Activated CD4-positive, alpha-beta memory T cell treated with anti-CD3 and anti-CD28 coated beads for 36 hours (primary cell): ENCODE measurements at regions not wholly inside any gene's neighbourhood (a gene's known extent, or its start where the extent isn't known, plus 50 kb on each side); places are given as distances from the start of the nearest gene placed in this dataset.

ENCODE experiments used
- CTCF ChIA-PET: fragments of 350-600 bp; sonication (Branson Sonifier 250); formaldehyde crosslinking; loops from one replicate; lab custom pipeline; 2021; ENCODE audit warnings: antibody characterized with exemption, inconsistent platforms; lab: Charles Lee
- POLR2A ChIA-PET: fragments of 350-600 bp; sonication (Branson Sonifier 250); formaldehyde crosslinking; loops from one replicate; lab custom pipeline; 2021; ENCODE audit warnings: antibody characterized with exemption; lab: Charles Lee
- DNase-seq: peaks from one replicate; pipeline ENCODE4 v3.0.0-alpha.2; 2020
- H3K27ac Mint-ChIP-seq: one replicate; pipeline ENCODE4 v1.8.0; 2021; ENCODE audit warnings: mixed read lengths
- H3K27me3 Mint-ChIP-seq: one replicate; pipeline ENCODE4 v1.8.0; 2021; ENCODE audit warnings: mixed read lengths
- H3K36me3 Mint-ChIP-seq: one replicate; pipeline ENCODE4 v1.8.0; 2021; ENCODE audit warnings: mixed read lengths
- H3K4me1 Mint-ChIP-seq: one replicate; pipeline ENCODE4 v1.8.0; 2021; ENCODE audit warnings: low read depth, mixed read lengths
- H3K4me3 Mint-ChIP-seq: one replicate; pipeline ENCODE4 v1.8.0; 2021; ENCODE audit warnings: mild to moderate bottlenecking, mixed read lengths
- H3K9me3 Mint-ChIP-seq: one replicate; pipeline ENCODE4 v1.8.0; 2021; ENCODE audit warnings: mixed read lengths
- intact Hi-C: fragments of 100-400 bp; cut with micrococcal nuclease; formaldehyde crosslinking; loops from one replicate; pipeline ENCODE4 v1.15.1; 2023

DNA sequence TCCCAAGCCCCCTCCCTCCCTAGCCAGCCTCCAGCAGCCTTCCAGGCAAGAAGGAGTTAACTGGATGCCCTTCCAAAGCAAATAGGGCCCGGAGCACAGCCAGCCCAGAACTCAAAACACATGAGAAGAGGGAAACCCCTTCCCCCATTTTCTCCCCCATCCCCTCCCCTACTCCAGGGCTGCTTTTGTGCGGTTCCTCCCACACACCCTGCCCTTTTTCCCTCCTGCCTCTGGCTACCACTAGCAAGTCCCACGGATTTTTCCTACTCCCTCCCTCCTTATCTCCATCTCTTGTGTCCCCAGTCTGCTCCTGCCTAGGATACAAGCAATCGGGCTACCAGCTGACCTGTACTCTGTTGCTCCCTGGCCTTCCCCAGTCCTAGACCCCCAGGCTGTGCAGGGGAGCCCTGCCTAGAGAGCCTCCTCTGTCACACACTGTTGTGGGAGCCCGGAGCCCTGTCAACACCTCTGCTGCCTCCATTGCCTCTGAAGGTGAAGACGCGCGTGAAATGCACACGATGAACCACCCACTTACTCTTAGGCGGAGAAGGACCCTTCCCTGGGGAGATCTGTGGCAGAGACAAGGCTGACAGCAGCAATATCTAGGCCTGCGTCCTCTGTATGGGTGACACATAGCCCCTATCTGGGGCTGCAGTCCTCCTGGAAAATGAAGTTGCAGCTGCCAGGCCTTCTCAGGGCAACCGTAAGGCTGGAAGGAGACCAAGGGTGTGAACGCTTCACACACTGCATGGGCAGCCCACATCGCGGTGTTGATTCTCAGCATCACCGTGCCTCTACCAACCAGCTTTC, 282.8 kb downstream of the MN1 start:
- no peak for DNase-seq
- Mint-ChIP-seq H3K4me3 (no peak overlapping the region), H3K36me3 (no peaks in the 10 kb centered on the region), H3K4me1 (no peaks in the 10 kb centered on the region), H3K27me3 (peaks cover 1% of the 10 kb centered on the region), H3K27ac (no peak overlapping the region), H3K9me3 (no peaks in the 10 kb centered on the region)
- intact Hi-C loops: no loop called here
- ChIA-PET POLR2A (no interaction called here), CTCF (no interaction called here)

- CTCF ChIA-PET: no interaction called here
- Mint-ChIP-seq H3K9me3 (no peaks in the 10 kb centered on the region), H3K4me1 (no peaks in the 10 kb centered on the region), H3K4me3 (no peak overlapping the region), H3K27me3 (no peaks in the 10 kb centered on the region), H3K27ac (no peak overlapping the region), H3K36me3 (no peaks in the 10 kb centered on the region)
- no peak for DNase-seq
- POLR2A ChIA-PET: no interaction called here
- intact Hi-C loops: no loop called here
These were observed 277.8 kb downstream of the MN1 start for GRCh38 chr22:27523711-27524110.

GRCh38 chr22:27525711-27526110, 275.8 kb downstream of the MN1 start:
- Mint-ChIP-seq H3K27ac (no peak overlapping the region), H3K4me3 (no peak overlapping the region), H3K36me3 (no peaks in the 10 kb centered on the region), H3K4me1 (no peaks in the 10 kb centered on the region), H3K9me3 (no peaks in the 10 kb centered on the region), H3K27me3 (no peaks in the 10 kb centered on the region)
- CTCF ChIA-PET: no interaction called here
- DNase-seq: no peak
- POLR2A ChIA-PET: no interaction called here
- intact Hi-C loops: no loop called here

GRCh38 chr22:27526901-27527300, 274.7 kb downstream of the MN1 start:
- Mint-ChIP-seq H3K27me3 (no peaks in the 10 kb centered on the region), H3K27ac (no peak overlapping the region), H3K36me3 (no peaks in the 10 kb centered on the region), H3K4me1 (no peaks in the 10 kb centered on the region), H3K9me3 (peaks cover 2% of the 10 kb centered on the region), H3K4me3 (no peak overlapping the region)
- ChIA-PET POLR2A (no interaction called here), CTCF (no interaction called here)
- intact Hi-C loops: no loop called here
- DNase-seq: no peak

DNA sequence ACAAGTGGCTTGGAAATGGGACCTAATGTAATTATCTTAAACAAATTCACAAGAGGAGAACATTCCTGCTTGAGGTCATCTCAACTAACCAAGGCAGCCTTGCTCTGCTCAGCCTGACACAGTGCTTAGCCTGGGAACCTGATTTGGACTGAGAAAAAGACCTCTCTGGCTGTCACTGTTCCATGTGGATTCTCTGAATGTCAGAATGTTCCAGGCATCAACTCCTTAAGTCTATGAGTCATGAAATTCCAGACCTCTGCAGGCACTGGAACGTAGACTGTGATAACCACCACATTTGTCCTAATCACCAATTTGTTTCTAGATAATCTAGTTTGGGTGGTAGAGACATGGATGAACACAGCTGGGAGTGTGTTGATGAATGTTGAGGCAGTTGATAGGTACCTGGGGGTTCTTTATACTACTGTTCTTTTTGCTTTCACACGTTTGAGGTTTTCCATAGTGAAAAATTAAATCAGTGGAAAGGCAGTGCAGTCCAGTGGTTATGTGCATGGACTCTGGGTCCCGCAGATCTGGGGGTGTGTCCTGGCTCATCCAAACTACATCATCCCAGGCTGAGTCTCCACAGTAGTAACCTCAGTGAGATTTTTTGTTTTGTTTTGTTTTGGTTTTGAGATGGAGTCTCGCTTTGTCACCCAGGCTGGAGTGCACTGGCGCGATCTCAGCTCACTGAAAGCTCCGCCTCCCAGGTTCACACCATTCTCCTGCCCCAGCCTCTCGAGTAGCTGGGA, 269.6 kb downstream of the MN1 start:
- DNase-seq: no peak
- Mint-ChIP-seq H3K4me1 (no peaks in the 10 kb centered on the region), H3K36me3 (no peaks in the 10 kb centered on the region), H3K27me3 (no peaks in the 10 kb centered on the region), H3K9me3 (peaks cover 2% of the 10 kb centered on the region), H3K27ac (no peak overlapping the region), H3K4me3 (no peak overlapping the region)
- ChIA-PET CTCF (no interaction called here), POLR2A (no interaction called here)
- intact Hi-C loops: no loop called here

DNA sequence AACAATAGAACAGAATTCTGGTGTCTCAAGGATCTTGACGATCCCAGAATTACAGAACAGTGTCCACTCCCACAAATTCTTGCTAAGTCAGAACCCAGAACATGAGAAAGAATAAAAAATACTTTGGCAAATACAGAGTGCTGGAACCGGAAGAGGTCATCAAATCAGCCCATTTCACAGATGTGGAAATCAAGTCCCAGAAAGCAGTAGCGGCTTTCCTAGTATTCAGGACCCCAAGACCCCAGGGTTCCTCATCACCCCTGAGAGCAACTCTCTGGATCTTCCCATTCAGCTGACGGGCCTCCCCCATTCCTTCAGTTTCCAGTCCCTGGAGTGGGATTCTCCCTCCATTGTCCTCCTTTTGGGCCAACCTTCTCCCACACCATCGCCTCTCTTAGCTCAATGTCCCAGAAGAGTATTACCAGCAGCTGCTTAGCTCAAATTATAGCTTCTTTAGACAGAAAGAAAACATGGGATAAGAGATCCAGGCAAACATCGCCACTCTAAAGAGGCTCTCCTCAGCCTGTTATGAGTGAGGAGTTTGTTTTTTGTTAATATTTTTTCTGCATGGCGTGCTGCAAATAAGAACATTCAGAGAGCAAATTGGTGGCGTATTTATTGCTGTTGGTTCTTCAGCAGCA, 268.3 kb downstream of the MN1 start:
- H3K4me3 Mint-ChIP-seq: no peak overlapping the region
- H3K36me3 Mint-ChIP-seq: no peaks in the 10 kb centered on the region
- CTCF ChIA-PET: no interaction called here
- intact Hi-C loops: no loop called here
- no peaks in the 10 kb centered on the region for H3K27me3 Mint-ChIP-seq
- DNase-seq: no peak
- peaks cover 2% of the 10 kb centered on the region for H3K9me3 Mint-ChIP-seq
- no peaks in the 10 kb centered on the region for H3K4me1 Mint-ChIP-seq
- POLR2A ChIA-PET: no interaction called here
- no peak overlapping the region for H3K27ac Mint-ChIP-seq

GRCh38 chr22:27534720-27535125, 266.8 kb downstream of the MN1 start:
- Mint-ChIP-seq H3K27ac (no peak overlapping the region), H3K9me3 (peaks cover 2% of the 10 kb centered on the region), H3K4me3 (no peak overlapping the region), H3K36me3 (no peaks in the 10 kb centered on the region), H3K27me3 (no peaks in the 10 kb centered on the region), H3K4me1 (no peaks in the 10 kb centered on the region)
- ChIA-PET CTCF (no interaction called here), POLR2A (no interaction called here)
- intact Hi-C loops: no loop called here
- no peak for DNase-seq

- no peaks in the 10 kb centered on the region for H3K36me3 Mint-ChIP-seq
- no peaks in the 10 kb centered on the region for H3K27me3 Mint-ChIP-seq
- H3K27ac Mint-ChIP-seq: no peak overlapping the region
- intact Hi-C loops: no loop called here
- peaks cover 2% of the 10 kb centered on the region for H3K9me3 Mint-ChIP-seq
- H3K4me3 Mint-ChIP-seq: no peak overlapping the region
- no peaks in the 10 kb centered on the region for H3K4me1 Mint-ChIP-seq
- ChIA-PET CTCF (no interaction called here), POLR2A (no interaction called here)
- no peak for DNase-seq
These were observed 266.1 kb downstream of the MN1 start for GRCh38 chr22:27535452-27535851.

- Mint-ChIP-seq H3K9me3 (no peaks in the 10 kb centered on the region), H3K27me3 (no peaks in the 10 kb centered on the region), H3K4me3 (no peak overlapping the region), H3K27ac (no peak overlapping the region), H3K4me1 (no peaks in the 10 kb centered on the region), H3K36me3 (no peaks in the 10 kb centered on the region)
- CTCF ChIA-PET: no interaction called here
- no peak for DNase-seq
- POLR2A ChIA-PET: no interaction called here
- intact Hi-C loops: no loop called here
These were observed 264.1 kb downstream of the MN1 start for GRCh38 chr22:27537501-27537900.

DNA sequence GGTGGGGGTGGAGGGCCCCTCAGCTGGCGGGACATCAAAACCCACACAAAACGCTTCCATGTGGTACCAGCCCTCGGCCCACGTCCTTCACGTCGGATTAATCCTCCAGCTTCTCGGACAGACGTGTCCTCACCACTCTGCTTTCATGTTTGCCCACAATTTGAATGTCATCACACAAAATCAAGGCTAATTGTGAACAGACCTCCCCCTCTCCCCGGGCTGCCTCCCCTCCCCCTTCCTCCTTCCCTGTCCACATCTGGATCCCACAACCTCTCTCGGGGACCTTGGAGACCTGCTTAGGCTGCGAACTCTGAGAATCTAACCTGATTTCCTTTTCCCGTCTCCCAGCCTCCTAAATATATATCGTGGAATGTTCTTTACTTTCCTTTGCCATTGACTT, 262.9 kb downstream of the MN1 start:
- no peak overlapping the region for H3K27ac Mint-ChIP-seq
- no peaks in the 10 kb centered on the region for H3K27me3 Mint-ChIP-seq
- ChIA-PET POLR2A (no interaction called here), CTCF (no interaction called here)
- no peak overlapping the region for H3K4me3 Mint-ChIP-seq
- no peak for DNase-seq
- intact Hi-C loops: no loop called here
- no peaks in the 10 kb centered on the region for H3K9me3 Mint-ChIP-seq
- no peaks in the 10 kb centered on the region for H3K4me1 Mint-ChIP-seq
- no peaks in the 10 kb centered on the region for H3K36me3 Mint-ChIP-seq

- POLR2A ChIA-PET: no interaction called here
- no peaks in the 10 kb centered on the region for H3K4me1 Mint-ChIP-seq
These were observed 261.3 kb downstream of the MN1 start for GRCh38 chr22:27540247-27540646.

DNA sequence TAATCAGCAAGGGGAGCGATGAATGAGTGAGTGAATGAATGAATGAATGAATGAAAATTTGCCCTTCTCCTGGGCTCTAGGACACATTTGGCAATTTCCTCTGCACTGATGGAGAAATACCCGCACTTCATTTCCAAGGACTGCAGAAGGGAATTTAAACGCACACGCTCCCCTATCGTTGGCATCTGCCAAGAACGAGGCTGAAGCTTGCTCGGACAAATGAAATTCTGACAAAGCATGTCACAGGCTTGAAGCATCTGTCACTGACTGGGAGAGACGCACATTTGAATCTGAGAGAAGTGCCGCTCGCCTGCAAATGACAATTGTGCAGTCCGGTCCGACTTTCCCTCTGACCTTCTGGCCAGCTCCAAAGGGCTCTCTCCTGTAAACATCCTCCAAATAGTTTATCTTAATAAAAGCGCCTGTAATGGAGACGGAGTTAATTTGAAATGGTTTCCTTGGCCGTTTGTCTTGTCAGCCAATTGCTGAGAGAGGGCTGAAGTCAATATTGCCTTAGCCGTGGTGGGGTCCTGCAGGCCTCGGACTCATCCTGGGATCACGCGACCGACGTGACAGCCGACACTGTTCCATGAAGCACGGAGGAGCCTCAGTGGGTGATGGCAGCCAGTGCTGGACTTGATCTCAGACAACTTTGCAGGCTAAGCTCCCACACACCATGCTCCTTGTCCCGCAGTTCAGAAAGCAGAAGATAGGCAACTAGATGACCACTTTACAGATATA, 260.7 kb downstream of the MN1 start:
- POLR2A ChIA-PET: no interaction called here

More at GRCh38 chr22:27540247-27540646, 261.3 kb downstream of the MN1 start:
- intact Hi-C loops: no loop called here
- no peaks in the 10 kb centered on the region for H3K36me3 Mint-ChIP-seq
- no peak overlapping the region for H3K27ac Mint-ChIP-seq
- DNase-seq: no peak
- no peak overlapping the region for H3K4me3 Mint-ChIP-seq
- CTCF ChIA-PET: no interaction called here
- H3K9me3 Mint-ChIP-seq: no peaks in the 10 kb centered on the region
- H3K27me3 Mint-ChIP-seq: peaks cover 2% of the 10 kb centered on the region

More for the DNA sequence above, 260.7 kb downstream of the MN1 start:
- DNase-seq: no peak
- no peak overlapping the region for H3K27ac Mint-ChIP-seq
- intact Hi-C loops: no loop called here
- peaks cover 4% of the 10 kb centered on the region for H3K27me3 Mint-ChIP-seq
- CTCF ChIA-PET: no interaction called here
- H3K36me3 Mint-ChIP-seq: no peaks in the 10 kb centered on the region
- H3K4me3 Mint-ChIP-seq: no peak overlapping the region
- H3K4me1 Mint-ChIP-seq: no peaks in the 10 kb centered on the region
- H3K9me3 Mint-ChIP-seq: no peaks in the 10 kb centered on the region
